ENCODE measurements at regions not wholly inside any gene's neighbourhood (a gene's known extent, or its start where the extent isn't known, plus 50 kb on each side); places are given as distances from the start of the nearest gene placed in this dataset.

GRCh38 chr4:43296946-43297528 is 404.5 kb downstream of the GRXCR1 start:
- Mint-ChIP-seq H3K36me3 (no peaks in the 10 kb centered on the region), H3K27me3 (no peaks in the 10 kb centered on the region), H3K4me1 (no peaks in the 10 kb centered on the region), H3K27ac (no peak overlapping the region), H3K4me3 (no peak overlapping the region), H3K9me3 (peaks cover 3 to 30% (median 4%) of the 10 kb centered on the region in 5 donors)
- Histone ChIP-seq H3K36me3 (ENCODE audit: insufficient read depth, low read length) (no peaks in the 10 kb centered on the region), H3K4me3 (ENCODE audit: low read length) (no peak overlapping the region), H3K4me1 (ENCODE audit: insufficient read depth, low read length) (no peaks in the 10 kb centered on the region), H3K27ac (ENCODE audit: low read depth, low read length) (no peak overlapping the region), H3K9me3 (ENCODE audit: low read length) (no peaks in the 10 kb centered on the region), H3K27me3 (ENCODE audit: insufficient read depth, low read length, poor library complexity, severe bottlenecking) (no peaks in the 10 kb centered on the region)
- CTCF ChIA-PET, result no interaction called here
- POLR2A ChIA-PET, result no interaction called here
- no peak for DNase-seq

GRCh38 chr4:43316813-43317212 is 424.3 kb downstream of the GRXCR1 start:
- no peak overlapping the region for H3K27ac Mint-ChIP-seq
- Histone ChIP-seq H3K36me3 (ENCODE audit: insufficient read depth, low read length) (no peaks in the 10 kb centered on the region), H3K9me3 (ENCODE audit: low read length) (no peaks in the 10 kb centered on the region), H3K4me3 (ENCODE audit: low read length) (no peak overlapping the region), H3K27me3 (ENCODE audit: insufficient read depth, low read length, poor library complexity, severe bottlenecking) (no peaks in the 10 kb centered on the region), H3K4me1 (ENCODE audit: insufficient read depth, low read length) (no peaks in the 10 kb centered on the region), H3K27ac (ENCODE audit: low read depth, low read length) (no peak overlapping the region)
- H3K9me3 Mint-ChIP-seq, result peaks cover 0 to 14% (median 6%) of the 10 kb centered on the region in 5 donors
- DNase-seq, result no peak
- no peaks in the 10 kb centered on the region for H3K36me3 Mint-ChIP-seq
- H3K4me3 Mint-ChIP-seq, result no peak overlapping the region
- ChIA-PET POLR2A (no interaction called here), CTCF (no interaction called here)
- no peaks in the 10 kb centered on the region for H3K27me3 Mint-ChIP-seq
- H3K4me1 Mint-ChIP-seq, result no peaks in the 10 kb centered on the region

- CTCF ChIA-PET, result no interaction called here
- Mint-ChIP-seq H3K27me3 (peaks cover 0 to 1% of the 10 kb centered on the region in 2 donors), H3K36me3 (no peaks in the 10 kb centered on the region), H3K27ac (no peak overlapping the region), H3K4me3 (no peak overlapping the region), H3K4me1 (no peaks in the 10 kb centered on the region), H3K9me3 (peaks cover 1 to 16% (median 12%) of the 10 kb centered on the region in 5 donors)
- Histone ChIP-seq H3K27ac (ENCODE audit: low read depth, low read length) (no peak overlapping the region), H3K27me3 (ENCODE audit: insufficient read depth, low read length, poor library complexity, severe bottlenecking) (no peaks in the 10 kb centered on the region), H3K4me3 (ENCODE audit: low read length) (no peak overlapping the region), H3K9me3 (ENCODE audit: low read length) (no peaks in the 10 kb centered on the region), H3K36me3 (ENCODE audit: insufficient read depth, low read length) (no peaks in the 10 kb centered on the region), H3K4me1 (ENCODE audit: insufficient read depth, low read length) (no peaks in the 10 kb centered on the region)
- POLR2A ChIA-PET, result no interaction called here
- DNase-seq, result no peak
These were observed 432.9 kb downstream of the GRXCR1 start for GRCh38 chr4:43325220-43325967.

GRCh38 chr4:43330288-43330687 is 437.8 kb downstream of the GRXCR1 start:
- no peaks in the 10 kb centered on the region for H3K9me3 ChIP-seq (ENCODE audit: low read length)
- H3K27me3 ChIP-seq (ENCODE audit: insufficient read depth, low read length, poor library complexity, severe bottlenecking), result no peaks in the 10 kb centered on the region
- no peak overlapping the region for H3K27ac ChIP-seq (ENCODE audit: low read depth, low read length)
- Mint-ChIP-seq H3K4me3 (no peak overlapping the region), H3K9me3 (peaks cover 0 to 17% (median 6%) of the 10 kb centered on the region in 5 donors), H3K36me3 (no peaks in the 10 kb centered on the region), H3K27me3 (peaks cover 0 to 1% of the 10 kb centered on the region in 2 donors), H3K27ac (no peak overlapping the region), H3K4me1 (no peaks in the 10 kb centered on the region)
- POLR2A ChIA-PET, result no interaction called here
- H3K4me1 ChIP-seq (ENCODE audit: insufficient read depth, low read length), result no peaks in the 10 kb centered on the region
- no peak overlapping the region for H3K4me3 ChIP-seq (ENCODE audit: low read length)
- DNase-seq, result no peak
- CTCF ChIA-PET, result no interaction called here
- no peaks in the 10 kb centered on the region for H3K36me3 ChIP-seq (ENCODE audit: insufficient read depth, low read length)

GRCh38 chr4:43331226-43332051 is 438.9 kb downstream of the GRXCR1 start:
- no peak overlapping the region for H3K4me3 Mint-ChIP-seq
- H3K27me3 Mint-ChIP-seq, result no peaks in the 10 kb centered on the region
- peaks cover 0 to 17% (median 6%) of the 10 kb centered on the region in 5 donors for H3K9me3 Mint-ChIP-seq
- no peak overlapping the region for H3K27ac Mint-ChIP-seq
- ChIA-PET CTCF (no interaction called here), POLR2A (no interaction called here)
- no peaks in the 10 kb centered on the region for H3K4me1 ChIP-seq (ENCODE audit: insufficient read depth, low read length)
- no peaks in the 10 kb centered on the region for H3K36me3 ChIP-seq (ENCODE audit: insufficient read depth, low read length)
- DNase-seq, result no peak
- no peak overlapping the region for H3K27ac ChIP-seq (ENCODE audit: low read depth, low read length)
- no peaks in the 10 kb centered on the region for H3K36me3 Mint-ChIP-seq
- no peaks in the 10 kb centered on the region for H3K9me3 ChIP-seq (ENCODE audit: low read length)
- H3K27me3 ChIP-seq (ENCODE audit: insufficient read depth, low read length, poor library complexity, severe bottlenecking), result no peaks in the 10 kb centered on the region
- no peaks in the 10 kb centered on the region for H3K4me1 Mint-ChIP-seq
- no peak overlapping the region for H3K4me3 ChIP-seq (ENCODE audit: low read length)

- Mint-ChIP-seq H3K4me3 (no peak overlapping the region), H3K9me3 (peaks cover 0 to 17% (median 4%) of the 10 kb centered on the region in 5 donors), H3K27me3 (no peaks in the 10 kb centered on the region), H3K27ac (no peak overlapping the region), H3K4me1 (no peaks in the 10 kb centered on the region), H3K36me3 (no peaks in the 10 kb centered on the region)
- Histone ChIP-seq H3K27me3 (ENCODE audit: insufficient read depth, low read length, poor library complexity, severe bottlenecking) (no peaks in the 10 kb centered on the region), H3K4me3 (ENCODE audit: low read length) (no peak overlapping the region), H3K4me1 (ENCODE audit: insufficient read depth, low read length) (no peaks in the 10 kb centered on the region), H3K9me3 (ENCODE audit: low read length) (no peaks in the 10 kb centered on the region), H3K36me3 (ENCODE audit: insufficient read depth, low read length) (no peaks in the 10 kb centered on the region), H3K27ac (ENCODE audit: low read depth, low read length) (no peak overlapping the region)
- no peak for DNase-seq
- ChIA-PET CTCF (no interaction called here), POLR2A (no interaction called here)
These were observed 439.5 kb downstream of the GRXCR1 start for GRCh38 chr4:43332052-43332425.

- CTCF ChIA-PET, result no interaction called here
- H3K27ac Mint-ChIP-seq, result no peak overlapping the region
These were observed 445.2 kb downstream of the GRXCR1 start for GRCh38 chr4:43337707-43338106.

GRCh38 chr4:43339435-43339834 is 446.9 kb downstream of the GRXCR1 start:
- H3K9me3 ChIP-seq (ENCODE audit: low read length), result no peaks in the 10 kb centered on the region
- no peak overlapping the region for H3K4me3 ChIP-seq (ENCODE audit: low read length)
- no peaks in the 10 kb centered on the region for H3K36me3 ChIP-seq (ENCODE audit: insufficient read depth, low read length)
- no peaks in the 10 kb centered on the region for H3K27me3 Mint-ChIP-seq
- no peak overlapping the region for H3K4me3 Mint-ChIP-seq
- POLR2A ChIA-PET, result no interaction called here
- no peaks in the 10 kb centered on the region for H3K27me3 ChIP-seq (ENCODE audit: insufficient read depth, low read length, poor library complexity, severe bottlenecking)
- H3K4me1 ChIP-seq (ENCODE audit: insufficient read depth, low read length), result no peaks in the 10 kb centered on the region
- H3K36me3 Mint-ChIP-seq, result no peaks in the 10 kb centered on the region
- DNase-seq, result no peak
- peaks cover 2 to 13% (median 11%) of the 10 kb centered on the region in 5 donors for H3K9me3 Mint-ChIP-seq
- H3K4me1 Mint-ChIP-seq, result no peaks in the 10 kb centered on the region
- no peak overlapping the region for H3K27ac Mint-ChIP-seq
- CTCF ChIA-PET, result no interaction called here
- H3K27ac ChIP-seq (ENCODE audit: low read depth, low read length), result no peak overlapping the region

More at GRCh38 chr4:43337707-43338106, 445.2 kb downstream of the GRXCR1 start:
- no peak overlapping the region for H3K27ac ChIP-seq (ENCODE audit: low read depth, low read length)
- no peak overlapping the region for H3K4me3 ChIP-seq (ENCODE audit: low read length)
- peaks cover 2 to 15% (median 4%) of the 10 kb centered on the region in 5 donors for H3K9me3 Mint-ChIP-seq
- DNase-seq, result no peak
- H3K4me1 ChIP-seq (ENCODE audit: insufficient read depth, low read length), result no peaks in the 10 kb centered on the region
- H3K36me3 ChIP-seq (ENCODE audit: insufficient read depth, low read length), result no peaks in the 10 kb centered on the region
- no peak overlapping the region for H3K4me3 Mint-ChIP-seq
- H3K4me1 Mint-ChIP-seq, result no peaks in the 10 kb centered on the region
- H3K9me3 ChIP-seq (ENCODE audit: low read length), result no peaks in the 10 kb centered on the region
- H3K27me3 ChIP-seq (ENCODE audit: insufficient read depth, low read length, poor library complexity, severe bottlenecking), result no peaks in the 10 kb centered on the region
- no peaks in the 10 kb centered on the region for H3K27me3 Mint-ChIP-seq
- POLR2A ChIA-PET, result no interaction called here
- H3K36me3 Mint-ChIP-seq, result no peaks in the 10 kb centered on the region
